ENCODE measurements at regions not wholly inside any gene's neighbourhood (a gene's known extent, or its start where the extent isn't known, plus 50 kb on each side); places are given as distances from the start of the nearest gene placed in this dataset.

- DNase-seq (ENCODE audit: low read depth), result no peak
These were observed 338.3 kb downstream of the DYSF start for GRCh38 chr2:71791501-71792135.

- no peak for DNase-seq (ENCODE audit: low read depth)
These were observed 337.7 kb downstream of the DYSF start for GRCh38 chr2:71791061-71791450.

DNA sequence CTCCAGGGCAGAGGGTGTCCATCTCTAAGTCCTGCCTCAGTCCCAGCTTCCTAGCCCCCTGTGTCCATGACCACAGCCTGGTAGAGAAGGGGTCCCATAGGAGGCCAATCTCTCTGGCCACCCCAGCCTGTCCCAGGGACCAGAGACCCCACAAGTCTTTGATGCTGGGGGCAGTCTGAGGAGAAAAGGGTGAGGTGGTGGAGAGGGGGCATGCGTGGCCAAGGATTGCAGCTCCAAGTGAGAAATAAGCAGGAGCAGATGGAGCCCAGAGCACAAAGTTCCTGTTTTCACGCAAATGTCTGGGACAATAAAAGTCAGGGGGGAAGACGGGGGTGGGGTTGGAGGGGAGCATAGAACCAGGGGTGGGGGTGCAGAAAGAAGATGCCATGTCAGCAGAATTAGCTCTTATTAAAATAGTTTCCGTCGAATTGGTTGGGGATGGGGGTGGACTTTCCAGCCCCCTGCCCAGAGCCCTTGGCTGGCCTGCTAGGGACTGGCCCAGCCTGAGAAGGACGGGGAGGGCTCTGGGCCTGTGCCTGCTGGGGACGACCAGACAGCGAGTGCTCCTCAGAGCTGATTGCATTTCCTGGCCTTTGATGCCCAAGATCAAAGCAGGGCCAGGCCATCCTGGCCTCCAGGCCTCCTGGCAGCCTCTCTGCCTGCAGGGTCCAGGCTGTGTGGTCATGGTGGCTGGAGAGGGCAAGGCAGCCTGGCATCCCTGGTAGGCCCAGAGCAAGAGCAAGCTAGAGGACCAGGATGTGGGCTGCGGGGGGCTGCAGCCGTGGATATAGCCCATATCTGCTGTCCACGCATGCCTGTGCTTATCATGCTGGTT lies 337.1 kb downstream of the DYSF start:
- no peak for DNase-seq (ENCODE audit: low read depth)

DNA sequence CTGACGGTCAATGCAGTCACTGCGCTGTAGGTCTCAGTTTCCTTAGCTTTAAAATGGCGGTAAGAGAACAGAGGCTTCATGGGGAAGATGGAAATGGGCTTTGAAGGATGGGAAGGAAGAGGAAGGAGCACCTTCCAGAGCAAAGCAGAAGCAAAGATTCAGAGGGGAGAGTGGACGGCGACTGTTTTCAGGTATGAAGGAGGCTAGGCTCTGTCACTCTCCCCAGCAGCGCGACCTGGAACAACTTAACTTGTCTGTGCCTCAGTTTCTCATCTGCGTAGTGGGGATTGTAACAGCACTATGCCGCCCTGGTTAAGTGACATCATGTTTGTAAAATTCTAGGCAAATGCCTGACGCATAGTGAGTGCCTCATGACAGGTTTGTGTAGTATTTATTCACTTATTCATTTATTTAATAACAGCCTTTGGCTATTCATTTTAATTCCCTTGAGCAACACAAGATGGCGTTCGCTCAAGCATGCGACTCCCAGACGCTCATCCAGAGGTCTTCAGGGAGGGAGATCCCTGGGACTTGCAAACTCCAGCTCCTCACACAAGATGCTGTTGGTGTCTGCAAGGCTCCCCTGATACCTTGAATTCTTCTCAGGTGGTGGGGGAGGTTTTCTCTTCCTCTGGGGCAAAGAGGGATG lies 336.3 kb downstream of the DYSF start:
- DNase-seq (ENCODE audit: low read depth), result no peak

DNA sequence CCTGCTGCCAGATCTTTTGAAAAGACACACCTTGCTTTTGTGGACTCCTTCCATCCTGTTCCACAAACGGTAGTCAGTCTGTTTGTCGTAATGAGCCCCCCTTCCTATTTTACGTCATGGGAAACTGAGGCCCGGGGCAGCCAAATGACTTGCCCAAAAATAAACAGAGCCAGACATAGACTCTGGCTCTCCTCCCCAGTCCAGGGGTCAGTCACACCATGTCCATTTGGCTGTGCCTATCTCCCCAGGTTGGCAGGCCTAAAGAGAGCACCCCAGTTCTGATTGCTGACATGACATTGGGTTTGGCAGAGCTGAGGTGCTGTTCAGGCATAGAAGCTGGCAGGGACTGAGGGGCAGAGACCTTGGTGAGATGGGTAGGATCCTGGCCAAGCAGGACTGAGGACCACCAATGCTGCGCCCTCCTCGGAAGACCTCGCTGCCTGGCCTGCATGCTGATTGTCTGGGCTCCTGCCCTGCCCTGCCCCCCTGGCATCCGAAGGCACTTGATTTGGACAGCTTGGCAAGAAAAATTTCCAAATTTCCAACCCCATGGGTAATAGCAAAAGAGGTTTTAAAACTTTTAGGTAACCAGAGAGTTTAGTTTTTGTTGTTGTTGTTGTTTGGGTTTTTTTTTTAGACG lies 335.4 kb downstream of the DYSF start:
- no peak for DNase-seq (ENCODE audit: low read depth)

- DNase-seq (ENCODE audit: low read depth), result no peak
These were observed 334.8 kb downstream of the DYSF start for GRCh38 chr2:71788186-71788525.

GRCh38 chr2:71787476-71788185 lies 334.3 kb downstream of the DYSF start:
- no peak for DNase-seq (ENCODE audit: low read depth)

GRCh38 chr2:71787108-71787415 lies 333.7 kb downstream of the DYSF start:
- no peak for DNase-seq (ENCODE audit: low read depth)

DNA sequence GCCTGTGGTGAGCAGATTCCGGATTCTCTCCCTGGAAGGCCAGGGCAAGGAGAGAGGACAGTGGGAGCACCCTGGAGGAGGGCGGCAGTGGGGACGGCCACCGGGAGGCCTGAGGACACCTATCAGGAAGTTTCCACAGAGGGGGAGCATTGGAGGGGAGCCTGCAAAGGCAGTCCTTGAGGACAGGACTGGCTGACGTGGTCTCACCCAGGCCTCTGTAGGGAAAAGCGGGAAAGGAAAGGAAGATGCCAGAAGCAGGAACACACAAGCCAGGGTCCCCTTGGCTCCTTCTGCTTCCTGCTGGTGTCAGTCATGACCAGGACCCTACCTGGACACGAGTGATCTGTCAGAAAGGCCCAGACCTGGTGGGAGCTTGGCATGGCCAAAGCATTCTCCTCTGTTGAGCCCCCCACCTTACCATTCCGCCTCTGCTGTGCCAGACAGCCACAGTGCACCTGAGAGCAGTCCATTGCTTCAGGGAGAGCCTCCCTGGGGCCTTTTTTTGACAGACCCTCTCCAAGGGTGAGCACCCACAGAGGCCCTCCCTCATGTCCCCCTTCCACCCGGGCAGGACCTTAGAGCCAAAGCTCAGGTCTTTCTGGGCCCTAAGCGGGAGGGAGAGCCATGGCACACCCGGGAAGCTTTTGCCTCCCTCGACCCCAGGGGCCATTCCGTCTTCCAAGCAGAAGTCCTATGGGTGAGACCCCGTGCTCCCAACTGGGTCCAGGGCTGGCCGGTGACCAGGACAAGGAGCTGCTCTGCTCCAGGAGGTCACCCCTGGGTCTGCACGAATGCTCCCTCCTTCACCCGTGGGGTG lies 333.1 kb downstream of the DYSF start:
- no peak for DNase-seq (ENCODE audit: low read depth)

DNA sequence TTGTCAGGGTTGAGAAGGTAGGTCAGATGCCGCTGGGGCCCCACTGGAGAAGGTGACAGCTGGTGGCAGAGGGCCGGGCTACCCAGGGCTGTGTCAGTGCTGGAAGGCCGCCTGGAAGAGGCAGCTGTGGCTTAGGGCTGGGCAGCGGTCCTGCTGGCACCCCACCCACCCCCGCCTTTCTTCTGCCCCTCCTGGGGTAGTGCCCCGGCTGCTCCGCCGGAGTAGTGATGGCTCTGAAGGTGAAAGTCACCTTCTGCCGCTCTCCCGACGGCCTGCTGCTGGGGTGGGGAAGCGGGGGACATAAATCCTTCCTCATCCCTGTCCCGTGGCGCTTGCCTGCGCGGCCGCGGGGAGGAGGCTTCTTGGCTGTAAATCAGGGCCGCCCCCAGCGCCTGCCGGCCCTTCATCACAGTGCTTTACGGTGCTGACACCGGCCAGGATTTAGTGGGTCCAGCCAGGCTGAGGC lies 332.2 kb downstream of the DYSF start:
- no peak for DNase-seq (ENCODE audit: low read depth)

DNA sequence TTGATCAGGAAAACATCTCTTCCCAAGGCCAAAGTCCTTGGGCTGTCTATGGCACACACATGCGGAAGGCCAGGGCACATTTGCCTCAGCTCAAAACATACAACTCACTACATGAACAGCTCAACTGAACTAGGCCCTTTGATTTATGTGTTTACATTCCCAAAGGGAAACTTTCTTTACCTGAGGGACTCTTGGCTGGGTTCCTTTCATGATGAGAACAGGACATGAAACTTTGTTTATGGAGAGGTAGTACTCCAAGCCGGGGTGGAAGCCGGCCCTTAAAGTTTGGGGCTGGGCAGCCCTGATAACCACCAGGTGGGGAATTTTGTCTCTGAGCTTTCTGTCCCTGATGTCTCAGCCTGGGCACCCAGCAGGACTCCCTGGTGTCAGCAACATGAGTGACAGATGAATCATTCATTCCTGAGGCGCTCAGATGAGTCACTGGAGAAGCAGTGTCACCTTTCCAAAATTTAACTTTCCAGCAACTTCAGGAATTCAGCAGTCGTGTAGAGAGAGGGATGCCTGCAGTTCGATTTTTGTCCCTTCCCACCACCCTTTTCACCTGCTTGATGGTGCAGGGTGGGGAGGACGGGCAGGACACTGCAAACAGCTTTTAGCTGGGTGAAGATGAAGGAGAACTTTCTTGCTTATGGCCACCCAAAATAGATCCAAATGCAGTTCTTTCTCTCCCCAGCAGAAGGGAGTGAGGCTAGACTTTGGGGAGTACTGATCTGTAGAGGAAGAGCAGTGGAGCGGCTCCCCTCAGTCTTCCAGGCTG lies 331.6 kb downstream of the DYSF start:
- no peak for DNase-seq (ENCODE audit: low read depth)

DNA sequence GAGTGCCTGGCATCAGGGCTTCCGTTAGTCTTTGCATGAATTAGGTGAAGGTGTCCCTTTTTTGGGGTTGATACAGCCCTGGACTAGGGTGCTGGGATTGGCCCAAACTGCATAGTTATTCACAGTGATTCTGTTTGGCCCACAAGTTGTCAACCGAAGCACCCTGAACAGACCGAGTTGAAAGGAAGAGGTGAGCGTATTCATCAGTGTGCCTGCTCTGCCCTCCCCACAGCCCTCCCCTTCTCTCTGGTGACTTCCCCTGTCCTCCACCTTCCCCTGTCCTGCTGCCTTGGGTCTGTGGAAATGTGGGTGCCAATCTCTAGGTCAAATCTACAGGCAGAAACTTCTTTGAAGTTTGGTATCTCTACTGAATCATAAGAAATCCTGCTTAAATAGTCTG lies 330.5 kb downstream of the DYSF start:
- no peak for DNase-seq (ENCODE audit: low read depth)

DNA sequence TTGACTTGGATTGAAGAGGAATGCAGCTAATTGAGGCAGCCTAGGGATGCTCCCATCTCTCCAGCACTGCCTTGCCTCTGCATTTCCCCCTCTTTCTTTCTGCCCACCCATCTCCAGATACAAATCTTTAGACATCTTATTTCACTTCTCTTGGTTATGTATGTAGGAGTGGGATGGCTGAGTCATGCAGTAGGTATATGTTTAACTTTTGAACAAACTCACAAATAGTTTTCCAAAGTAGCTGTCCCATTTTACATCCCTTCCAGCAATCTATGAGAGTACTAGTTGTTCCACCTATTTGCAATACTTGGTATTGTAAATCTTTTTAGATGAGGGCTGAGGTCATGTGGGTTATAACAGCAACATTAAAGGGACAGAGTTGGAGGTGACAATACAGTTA lies 329.9 kb downstream of the DYSF start:
- no peak for DNase-seq (ENCODE audit: low read depth)

DNA sequence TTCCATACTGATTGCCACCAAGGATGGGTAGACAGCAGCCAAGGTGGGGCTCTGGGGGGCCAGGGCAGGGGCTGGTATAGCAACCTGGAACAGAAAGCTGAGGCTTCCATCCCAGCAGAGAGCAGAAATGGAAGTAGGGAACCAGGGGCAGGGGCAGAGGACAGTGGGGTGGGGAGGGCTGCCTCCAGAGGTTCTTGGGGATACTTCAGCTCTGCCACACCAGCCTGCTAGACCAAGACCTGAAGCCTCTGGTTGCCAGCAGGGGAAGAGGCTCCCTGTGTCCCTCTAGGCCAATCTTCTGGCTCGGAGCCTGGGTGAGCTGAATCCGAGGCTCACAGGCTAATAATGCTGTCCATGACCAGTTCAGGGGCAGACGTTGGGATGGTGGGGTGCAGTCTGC lies 329.0 kb downstream of the DYSF start:
- DNase-seq (ENCODE audit: low read depth), result no peak

DNA sequence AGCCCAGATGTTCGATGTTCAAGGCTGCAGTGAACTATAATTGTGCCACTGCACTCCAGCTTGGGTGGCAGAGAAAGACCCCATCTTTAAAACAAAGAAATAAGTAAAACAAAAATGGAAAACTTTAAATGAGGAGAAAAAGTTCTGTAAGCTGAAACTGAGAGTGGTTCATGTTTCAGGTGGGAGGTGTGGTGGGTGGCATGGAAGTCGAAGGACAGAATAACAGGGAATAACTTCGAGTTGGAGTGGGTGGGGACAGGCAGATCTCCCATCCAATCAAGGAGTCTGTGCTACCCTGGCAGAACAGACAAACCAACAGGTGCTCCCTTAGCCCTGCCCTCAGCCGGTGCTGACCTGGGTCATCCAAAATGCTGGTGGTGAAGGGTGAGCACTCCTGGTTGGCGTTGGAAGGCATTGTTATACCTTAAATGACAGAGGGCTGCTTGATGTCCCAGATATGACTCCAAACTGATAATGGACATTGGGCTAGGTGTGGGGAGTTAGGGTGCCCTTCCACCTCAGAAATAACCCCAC lies 328.4 kb downstream of the DYSF start:
- DNase-seq (ENCODE audit: low read depth), result no peak

GRCh38 chr2:71780162-71780561 lies 326.8 kb downstream of the DYSF start:
- no peak for DNase-seq (ENCODE audit: low read depth)

GRCh38 chr2:71779774-71780105 lies 326.4 kb downstream of the DYSF start:
- DNase-seq (ENCODE audit: low read depth), result no peak

DNA sequence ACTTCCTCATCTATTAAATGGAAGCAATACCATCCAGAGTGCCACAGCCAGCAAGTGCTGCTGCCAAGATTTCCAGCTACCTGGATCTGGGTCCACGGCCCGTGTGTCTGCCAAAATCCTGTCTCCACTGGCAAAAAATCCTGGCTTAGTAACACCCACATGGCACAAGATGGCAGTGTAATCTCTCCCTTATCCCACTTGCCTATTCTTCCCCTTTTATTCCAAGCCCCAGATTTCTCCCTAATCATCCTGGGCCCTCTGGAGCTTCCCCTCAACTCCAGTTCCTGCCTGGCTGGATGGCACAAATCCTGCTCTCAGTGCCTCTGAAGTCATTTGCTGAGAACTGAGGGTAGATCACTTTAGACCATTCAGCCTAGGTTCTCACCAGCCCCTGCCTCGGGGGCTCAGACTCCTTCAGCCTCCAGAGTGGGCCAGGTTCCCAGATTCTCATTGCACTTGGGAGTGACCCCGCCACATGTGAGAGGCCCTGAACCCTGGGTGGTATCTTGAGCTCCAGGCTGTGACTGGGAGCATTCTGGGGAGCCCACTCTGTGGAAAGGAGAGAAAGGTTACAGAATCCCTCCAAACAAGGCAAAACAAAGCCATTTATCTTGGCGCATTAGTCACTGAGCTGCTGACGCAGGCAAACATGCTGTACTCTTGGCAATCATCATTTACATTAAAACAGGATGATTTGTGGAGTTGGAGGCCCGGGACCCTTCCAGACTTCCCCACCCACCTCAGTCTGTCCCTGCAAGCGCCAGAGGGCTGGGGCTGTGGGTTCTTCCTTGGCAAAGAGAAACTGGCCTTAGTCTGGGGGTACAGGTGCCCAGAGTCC lies 325.8 kb downstream of the DYSF start:
- DNase-seq (ENCODE audit: low read depth), result no peak

- DNase-seq (ENCODE audit: low read depth), result no peak
These were observed 325.2 kb downstream of the DYSF start for GRCh38 chr2:71778514-71778913.

- DNase-seq (ENCODE audit: low read depth), result no peak
These were observed 324.6 kb downstream of the DYSF start for GRCh38 chr2:71777946-71778345.
